ENCODE measurements at regions not wholly inside any gene's neighbourhood (a gene's known extent, or its start where the extent isn't known, plus 50 kb on each side); places are given as distances from the start of the nearest gene placed in this dataset.

GRCh38 chr3:59411186-59411585 lies 361.4 kb upstream of the CFAP20DC start:
- intact Hi-C loops (cut with DNase I), result no loop called here
- no peaks in the 10 kb centered on the region for H3K27me3 ChIP-seq
- no peak overlapping the region for H3K27ac ChIP-seq
- H3K36me3 ChIP-seq (replicated peaks in 1 of 2), result no peaks in the 10 kb centered on the region
- H3K9me3 ChIP-seq (replicated peaks in 1 of 3), result no peaks in the 10 kb centered on the region
- H3K4me3 ChIP-seq, result no peak overlapping the region
- TF ChIP-seq POLR2A (IDR thresholded peaks at IDR 0.05) (no peak), CTCF (IDR thresholded peaks at IDR 0.05) (no peak)
- H3K4me1 ChIP-seq (replicated peaks in 1 of 2), result no peaks in the 10 kb centered on the region
- no peak for DNase-seq
- 57 to 77% (median 59%) methylated on average over 2 of the region's 2 CpGs for WGBS, 4 donors

- no peak for TF ChIP-seq CTCF (IDR thresholded peaks at IDR 0.05)
- no peak for TF ChIP-seq POLR2A (IDR thresholded peaks at IDR 0.05)
- Histone ChIP-seq H3K4me1 (replicated peaks in 1 of 2) (no peaks in the 10 kb centered on the region), H3K4me3 (no peak overlapping the region), H3K9me3 (replicated peaks in 1 of 3) (no peaks in the 10 kb centered on the region), H3K27ac (no peak overlapping the region), H3K27me3 (no peaks in the 10 kb centered on the region), H3K36me3 (replicated peaks in 1 of 2) (no peaks in the 10 kb centered on the region)
- intact Hi-C loops (cut with DNase I), result no loop called here
- 61 to 70% (median 68%) methylated on average over 2 of the region's 2 CpGs for WGBS, 4 donors
- no peak for DNase-seq
These were observed 358.3 kb upstream of the CFAP20DC start for GRCh38 chr3:59408047-59408624.

- H3K9me3 ChIP-seq (replicated peaks in 1 of 3), result no peaks in the 10 kb centered on the region
- DNase-seq, result no peak
- H3K27ac ChIP-seq, result no peak overlapping the region
- intact Hi-C loops (cut with DNase I), result no loop called here
- H3K4me3 ChIP-seq, result no peak overlapping the region
- WGBS, 4 donors, result 75 to 84% (median 78%) methylated on average over 5 of the region's 5 CpGs
- TF ChIP-seq CTCF (IDR thresholded peaks at IDR 0.05) (no peak), POLR2A (IDR thresholded peaks at IDR 0.05) (no peak)
- H3K36me3 ChIP-seq (replicated peaks in 1 of 2), result no peaks in the 10 kb centered on the region
- no peaks in the 10 kb centered on the region for H3K4me1 ChIP-seq (replicated peaks in 1 of 2)
- H3K27me3 ChIP-seq, result no peaks in the 10 kb centered on the region
These were observed 357.6 kb upstream of the CFAP20DC start for GRCh38 chr3:59407425-59407824.

DNA sequence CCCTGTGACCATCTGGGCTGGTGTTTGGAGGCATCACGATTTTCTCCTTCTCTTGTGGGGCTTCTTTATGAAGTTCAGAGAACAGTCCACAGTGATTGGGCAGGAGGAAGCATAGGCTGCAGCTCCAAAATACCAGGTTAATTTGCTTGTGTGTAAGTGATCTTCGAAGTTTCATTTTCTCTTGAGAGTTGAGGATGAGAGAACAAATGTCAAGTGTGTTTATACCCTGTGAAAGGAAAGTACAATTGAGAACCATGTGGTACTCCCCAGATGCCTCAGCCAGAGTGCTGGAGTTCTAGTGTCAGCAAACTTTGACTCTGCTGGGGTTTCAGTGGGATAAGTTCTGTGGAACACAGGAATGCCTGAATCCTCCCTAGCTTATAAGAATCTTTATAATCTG lies 357.1 kb upstream of the CFAP20DC start:
- no peak overlapping the region for H3K27ac ChIP-seq
- H3K4me3 ChIP-seq, result no peak overlapping the region
- H3K27me3 ChIP-seq, result no peaks in the 10 kb centered on the region
- DNase-seq, result no peak
- TF ChIP-seq POLR2A (IDR thresholded peaks at IDR 0.05) (no peak), CTCF (IDR thresholded peaks at IDR 0.05) (no peak)
- no peaks in the 10 kb centered on the region for H3K36me3 ChIP-seq (replicated peaks in 1 of 2)
- intact Hi-C loops (cut with DNase I), result no loop called here
- H3K4me1 ChIP-seq (replicated peaks in 1 of 2), result no peaks in the 10 kb centered on the region
- 68 to 82% (median 76%) methylated on average over 2 of the region's 2 CpGs for WGBS, 4 donors
- no peaks in the 10 kb centered on the region for H3K9me3 ChIP-seq (replicated peaks in 1 of 3)
